ENCODE measurements at regions not wholly inside any gene's neighbourhood (a gene's known extent, or its start where the extent isn't known, plus 50 kb on each side); places are given as distances from the start of the nearest gene placed in this dataset.

- peak; percentile 51 for TF ChIP-seq CTCF (IDR thresholded peaks at IDR 0.05; ENCODE audit: poor library complexity, severe bottlenecking)
- TF ChIP-seq EZH2 (IDR thresholded peaks at IDR 0.05; ENCODE audit: borderline replicate concordance, insufficient read depth, low read length, poor library complexity, severe bottlenecking) = no peak
- TF ChIP-seq POLR2AphosphoS5 (IDR thresholded peaks at IDR 0.05) = no peak
- TF ChIP-seq EP300 (conservative IDR thresholded peaks at IDR 0.05; ENCODE audit: poor library complexity, severe bottlenecking) = no peak
- no peak for TF ChIP-seq TAF1 (IDR thresholded peaks at IDR 0.05; ENCODE audit: low read depth)
- TF ChIP-seq REST (IDR thresholded peaks at IDR 0.05; ENCODE audit: borderline replicate concordance) = no peak
- peak; percentile 43 for TF ChIP-seq RAD21 (conservative IDR thresholded peaks at IDR 0.05)
- TF ChIP-seq SMC3 (conservative IDR thresholded peaks at IDR 0.05; ENCODE audit: poor library complexity) = peak; percentile 36
Observed at GRCh38 chrX:35380808-35381700, 417.1 kb upstream of the MAGEB16 start.

Measured in neural cell (in vitro differentiated cells).